ENCODE measurements at regions not wholly inside any gene's neighbourhood (a gene's known extent, or its start where the extent isn't known, plus 50 kb on each side); places are given as distances from the start of the nearest gene placed in this dataset.

DNA sequence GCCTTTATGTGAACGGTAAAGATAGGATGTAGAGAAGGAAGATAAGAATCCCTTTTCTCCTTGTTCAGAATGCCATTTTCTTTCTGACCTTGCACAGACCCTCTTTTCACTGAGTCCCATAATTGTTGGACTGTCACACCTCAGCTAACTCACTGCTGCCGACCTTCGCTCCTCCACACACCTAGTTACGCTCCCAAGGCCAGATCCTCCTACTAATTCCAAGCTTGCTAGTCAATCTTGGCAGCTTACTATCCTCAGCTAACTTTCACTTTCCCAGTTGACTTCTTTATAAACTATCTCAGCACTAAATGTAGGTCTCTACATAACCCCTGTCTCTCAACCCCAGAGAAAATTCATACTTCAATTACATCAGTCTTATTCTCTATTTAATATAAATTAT lies 471.8 kb upstream of the PRMT6 start:
- Histone ChIP-seq H3K9me3 (ENCODE audit: insufficient read depth, low read depth) (no peaks in the 10 kb centered on the region), H2AFZ (no peak overlapping the region), H3K36me3 (ENCODE audit: low read depth) (no peaks in the 10 kb centered on the region), H3K27ac (no peak overlapping the region), H3K9me2 (ENCODE audit: insufficient read depth) (no peaks in the 10 kb centered on the region), H3K79me2 (ENCODE audit: low read depth) (no peaks in the 10 kb centered on the region), H3K4me3 (no peak overlapping the region), H4K20me1 (ENCODE audit: insufficient read depth) (no peaks in the 10 kb centered on the region), H3K27me3 (ENCODE audit: insufficient read depth, low read depth) (no peaks in the 10 kb centered on the region), H3K4me2 (no peak overlapping the region), H3F3A (ENCODE audit: insufficient read depth, low read depth) (no peaks in the 10 kb centered on the region), H3K4me1 (replicated peaks; ENCODE audit: insufficient read depth) (no peaks in the 10 kb centered on the region)
- POLR2A ChIA-PET (ENCODE audit: unreplicated experiment) = no interaction called here
- intact Hi-C loops (cut with micrococcal nuclease; ENCODE audit: unreplicated experiment) = no loop called here
- TF ChIP-seq, protein P1, sequence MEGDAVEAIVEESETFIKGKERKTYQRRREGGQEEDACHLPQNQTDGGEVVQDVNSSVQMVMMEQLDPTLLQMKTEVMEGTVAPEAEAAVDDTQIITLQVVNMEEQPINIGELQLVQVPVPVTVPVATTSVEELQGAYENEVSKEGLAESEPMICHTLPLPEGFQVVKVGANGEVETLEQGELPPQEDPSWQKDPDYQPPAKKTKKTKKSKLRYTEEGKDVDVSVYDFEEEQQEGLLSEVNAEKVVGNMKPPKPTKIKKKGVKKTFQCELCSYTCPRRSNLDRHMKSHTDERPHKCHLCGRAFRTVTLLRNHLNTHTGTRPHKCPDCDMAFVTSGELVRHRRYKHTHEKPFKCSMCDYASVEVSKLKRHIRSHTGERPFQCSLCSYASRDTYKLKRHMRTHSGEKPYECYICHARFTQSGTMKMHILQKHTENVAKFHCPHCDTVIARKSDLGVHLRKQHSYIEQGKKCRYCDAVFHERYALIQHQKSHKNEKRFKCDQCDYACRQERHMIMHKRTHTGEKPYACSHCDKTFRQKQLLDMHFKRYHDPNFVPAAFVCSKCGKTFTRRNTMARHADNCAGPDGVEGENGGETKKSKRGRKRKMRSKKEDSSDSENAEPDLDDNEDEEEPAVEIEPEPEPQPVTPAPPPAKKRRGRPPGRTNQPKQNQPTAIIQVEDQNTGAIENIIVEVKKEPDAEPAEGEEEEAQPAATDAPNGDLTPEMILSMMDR (conservative IDR thresholded peaks at IDR 0.05) = no peak
- no peak for TF ChIP-seq EZH2 (IDR thresholded peaks at IDR 0.05; ENCODE audit: low read depth)
- DNase-seq = no peak
- CTCF ChIA-PET = no interaction called here
- BruUV-seq (replicated peaks) = no TSS peak

DNA sequence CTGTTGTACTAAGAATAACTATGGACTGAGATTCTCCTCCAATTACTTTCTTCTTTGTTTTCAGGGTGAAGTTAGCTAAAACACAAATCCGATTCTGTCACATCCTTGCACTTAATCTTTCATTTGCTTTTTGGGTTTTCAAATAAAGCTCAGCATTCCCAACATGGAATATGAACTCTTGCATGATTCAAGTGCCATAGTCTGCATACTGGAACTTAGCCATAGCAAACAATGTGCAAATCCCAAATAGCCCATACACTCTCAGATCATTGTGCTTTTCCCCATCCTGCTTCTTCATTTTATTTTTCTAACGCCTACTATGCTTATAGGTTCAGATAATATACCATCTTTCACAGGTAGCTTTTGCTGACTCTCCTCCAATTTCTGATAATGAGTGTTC lies 455.8 kb upstream of the PRMT6 start:
- no peaks in the 10 kb centered on the region for H3K79me2 ChIP-seq (ENCODE audit: low read depth)
- H3K9me2 ChIP-seq (ENCODE audit: insufficient read depth) = no peaks in the 10 kb centered on the region
- H3K9me3 ChIP-seq (ENCODE audit: insufficient read depth, low read depth) = no peaks in the 10 kb centered on the region
- ChIA-PET CTCF (no interaction called here), POLR2A (ENCODE audit: unreplicated experiment) (no interaction called here)
- no peaks in the 10 kb centered on the region for H3F3A ChIP-seq (ENCODE audit: insufficient read depth, low read depth)
- DNase-seq = no peak
- no peak overlapping the region for H3K4me3 ChIP-seq
- H3K27me3 ChIP-seq (ENCODE audit: insufficient read depth, low read depth) = no peaks in the 10 kb centered on the region
- intact Hi-C loops (cut with micrococcal nuclease; ENCODE audit: unreplicated experiment) = no loop called here
- H4K20me1 ChIP-seq (ENCODE audit: insufficient read depth) = no peaks in the 10 kb centered on the region
- TF ChIP-seq, protein P1 (conservative IDR thresholded peaks at IDR 0.05) = no peak
- no peak for TF ChIP-seq EZH2 (IDR thresholded peaks at IDR 0.05; ENCODE audit: low read depth)
- no peak overlapping the region for H3K4me2 ChIP-seq
- no peaks in the 10 kb centered on the region for H3K36me3 ChIP-seq (ENCODE audit: low read depth)
- H3K4me1 ChIP-seq (replicated peaks; ENCODE audit: insufficient read depth) = no peaks in the 10 kb centered on the region
- H3K27ac ChIP-seq = no peak overlapping the region
- BruUV-seq (replicated peaks) = no TSS peak
- H2AFZ ChIP-seq = no peak overlapping the region

DNA sequence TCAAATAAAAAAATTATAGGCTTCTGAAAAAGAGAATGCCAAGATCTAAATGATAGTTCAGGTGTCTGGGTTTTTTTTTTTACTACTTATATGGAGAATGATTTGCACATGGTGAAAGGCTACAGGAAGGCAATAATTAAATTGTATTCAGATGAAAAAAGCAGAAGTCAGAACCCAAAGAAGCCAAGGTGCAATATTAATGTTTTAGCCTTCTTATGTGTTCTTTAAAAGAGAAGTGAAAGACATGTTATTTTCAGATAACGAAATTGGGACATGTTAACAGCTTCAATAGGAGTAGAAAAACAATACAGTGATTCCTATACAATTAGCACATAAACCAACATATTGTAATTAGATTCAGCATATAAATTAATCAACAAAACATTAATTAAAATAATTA lies 452.9 kb upstream of the PRMT6 start:
- H3K4me2 ChIP-seq = no peak overlapping the region
- no peaks in the 10 kb centered on the region for H3K27me3 ChIP-seq (ENCODE audit: insufficient read depth, low read depth)
- intact Hi-C loops (cut with micrococcal nuclease; ENCODE audit: unreplicated experiment) = no loop called here
- no peak for DNase-seq
- ChIA-PET CTCF (no interaction called here), POLR2A (ENCODE audit: unreplicated experiment) (no interaction called here)
- H3K79me2 ChIP-seq (ENCODE audit: low read depth) = no peaks in the 10 kb centered on the region
- H3K9me2 ChIP-seq (ENCODE audit: insufficient read depth) = no peaks in the 10 kb centered on the region
- no peaks in the 10 kb centered on the region for H3F3A ChIP-seq (ENCODE audit: insufficient read depth, low read depth)
- H3K9me3 ChIP-seq (ENCODE audit: insufficient read depth, low read depth) = no peaks in the 10 kb centered on the region
- no peak overlapping the region for H2AFZ ChIP-seq
- H4K20me1 ChIP-seq (ENCODE audit: insufficient read depth) = no peaks in the 10 kb centered on the region
- TF ChIP-seq, protein P1 (conservative IDR thresholded peaks at IDR 0.05) = no peak
- TF ChIP-seq EZH2 (IDR thresholded peaks at IDR 0.05; ENCODE audit: low read depth) = no peak
- H3K27ac ChIP-seq = no peak overlapping the region
- H3K4me3 ChIP-seq = no peak overlapping the region
- H3K36me3 ChIP-seq (ENCODE audit: low read depth) = no peaks in the 10 kb centered on the region
- BruUV-seq (replicated peaks) = no TSS peak
- H3K4me1 ChIP-seq (replicated peaks; ENCODE audit: insufficient read depth) = no peaks in the 10 kb centered on the region

All from PC-9 (cell line).